ENCODE measurements at regions not wholly inside any gene's neighbourhood (a gene's known extent, or its start where the extent isn't known, plus 50 kb on each side); places are given as distances from the start of the nearest gene placed in this dataset.
A peak's percentile ranks its signal among the peaks of the same experiment; 100 is the strongest.

DNA sequence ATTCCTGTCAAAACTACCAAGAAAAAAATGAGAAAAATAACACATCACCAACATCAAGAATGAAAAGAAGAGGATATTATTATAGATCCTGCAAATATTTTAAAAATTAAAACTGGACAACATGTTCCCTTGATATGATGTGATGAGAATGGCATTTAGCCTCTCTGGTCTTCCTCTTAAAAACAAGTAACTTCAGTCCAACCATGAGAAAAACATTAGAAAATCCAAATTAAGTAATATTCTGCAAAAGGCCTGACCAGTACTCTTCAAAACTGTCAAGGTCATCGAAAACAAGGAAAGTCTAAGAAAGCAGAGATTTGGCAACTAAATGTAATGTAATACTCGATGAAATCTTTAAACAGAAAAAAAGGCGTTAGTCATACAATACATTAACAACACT, 167.1 kb upstream of the SNX2 start:
- 88 to 92% methylated on average over 3 of the region's 3 CpGs for WGBS, 2 donors
- Histone ChIP-seq H3K4me1 (ENCODE audit: control insufficient read depth in 5 of 5, insufficient read depth in 5 of 5, low read length in 5 of 5) (no peaks in the 10 kb centered on the region), H3K9me3 (ENCODE audit: control insufficient read depth in 4 of 4, insufficient read depth in 3 of 4, low read length in 3 of 4) (no peaks in the 10 kb centered on the region), H3K27me3 (ENCODE audit: control insufficient read depth in 3 of 3, insufficient read depth in 3 of 3, low read length in 2 of 3) (no peaks in the 10 kb centered on the region), H3K36me3 (ENCODE audit: control insufficient read depth in 4 of 4, insufficient read depth in 4 of 4, low read length in 4 of 4) (no peaks in the 10 kb centered on the region), H3K27ac (ENCODE audit: low read depth in 1 of 2, low read length in 1 of 2) (no peak overlapping the region), H3K9ac (ENCODE audit: insufficient read depth in 1 of 2, low read length in 2 of 2) (no peak overlapping the region), H3K4me3 (no peak overlapping the region)
- no peak for ATAC-seq (ENCODE audit: insufficient read depth, low FRiP score)
- DNase-seq, result no peak
- TF ChIP-seq, protein P1, sequence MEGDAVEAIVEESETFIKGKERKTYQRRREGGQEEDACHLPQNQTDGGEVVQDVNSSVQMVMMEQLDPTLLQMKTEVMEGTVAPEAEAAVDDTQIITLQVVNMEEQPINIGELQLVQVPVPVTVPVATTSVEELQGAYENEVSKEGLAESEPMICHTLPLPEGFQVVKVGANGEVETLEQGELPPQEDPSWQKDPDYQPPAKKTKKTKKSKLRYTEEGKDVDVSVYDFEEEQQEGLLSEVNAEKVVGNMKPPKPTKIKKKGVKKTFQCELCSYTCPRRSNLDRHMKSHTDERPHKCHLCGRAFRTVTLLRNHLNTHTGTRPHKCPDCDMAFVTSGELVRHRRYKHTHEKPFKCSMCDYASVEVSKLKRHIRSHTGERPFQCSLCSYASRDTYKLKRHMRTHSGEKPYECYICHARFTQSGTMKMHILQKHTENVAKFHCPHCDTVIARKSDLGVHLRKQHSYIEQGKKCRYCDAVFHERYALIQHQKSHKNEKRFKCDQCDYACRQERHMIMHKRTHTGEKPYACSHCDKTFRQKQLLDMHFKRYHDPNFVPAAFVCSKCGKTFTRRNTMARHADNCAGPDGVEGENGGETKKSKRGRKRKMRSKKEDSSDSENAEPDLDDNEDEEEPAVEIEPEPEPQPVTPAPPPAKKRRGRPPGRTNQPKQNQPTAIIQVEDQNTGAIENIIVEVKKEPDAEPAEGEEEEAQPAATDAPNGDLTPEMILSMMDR (IDR thresholded peaks at IDR 0.05; ENCODE audit: control extremely low read depth, extremely low read depth), result no peak

DNA sequence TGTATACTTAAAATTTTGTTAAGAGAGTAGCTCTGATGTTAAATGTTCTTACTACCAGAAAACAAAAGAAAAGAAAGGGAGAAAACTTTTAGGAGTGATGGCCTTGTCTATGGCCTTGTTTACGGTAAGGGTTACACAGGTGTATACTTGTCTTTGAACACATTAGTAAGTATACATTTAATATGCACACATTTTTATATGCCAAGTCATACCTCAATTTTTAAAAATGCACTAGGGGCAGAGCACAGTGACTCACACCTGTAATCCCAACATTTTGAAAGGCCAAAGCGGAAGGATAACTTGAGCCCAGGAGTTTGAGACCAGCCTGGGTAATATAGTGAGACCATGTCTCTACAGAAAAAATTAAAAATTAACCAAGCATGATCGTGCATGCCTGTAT, 166.7 kb upstream of the SNX2 start:
- Histone ChIP-seq H3K9ac (ENCODE audit: insufficient read depth in 1 of 2, low read length in 2 of 2) (no peak overlapping the region), H3K27ac (ENCODE audit: low read depth in 1 of 2, low read length in 1 of 2) (no peak overlapping the region), H3K36me3 (ENCODE audit: control insufficient read depth in 4 of 4, insufficient read depth in 4 of 4, low read length in 4 of 4) (no peaks in the 10 kb centered on the region), H3K4me1 (ENCODE audit: control insufficient read depth in 5 of 5, insufficient read depth in 5 of 5, low read length in 5 of 5) (no peaks in the 10 kb centered on the region), H3K27me3 (ENCODE audit: control insufficient read depth in 3 of 3, insufficient read depth in 3 of 3, low read length in 2 of 3) (no peaks in the 10 kb centered on the region), H3K4me3 (no peak overlapping the region), H3K9me3 (ENCODE audit: control insufficient read depth in 4 of 4, insufficient read depth in 3 of 4, low read length in 3 of 4) (no peaks in the 10 kb centered on the region)
- ATAC-seq (ENCODE audit: insufficient read depth, low FRiP score) (no peak), DNase-seq (no peak)
- TF ChIP-seq, protein P1 (IDR thresholded peaks at IDR 0.05; ENCODE audit: control extremely low read depth, extremely low read depth), result no peak
- WGBS, 2 donors, result 91 to 92% methylated on average over 3 of the region's 3 CpGs

DNA sequence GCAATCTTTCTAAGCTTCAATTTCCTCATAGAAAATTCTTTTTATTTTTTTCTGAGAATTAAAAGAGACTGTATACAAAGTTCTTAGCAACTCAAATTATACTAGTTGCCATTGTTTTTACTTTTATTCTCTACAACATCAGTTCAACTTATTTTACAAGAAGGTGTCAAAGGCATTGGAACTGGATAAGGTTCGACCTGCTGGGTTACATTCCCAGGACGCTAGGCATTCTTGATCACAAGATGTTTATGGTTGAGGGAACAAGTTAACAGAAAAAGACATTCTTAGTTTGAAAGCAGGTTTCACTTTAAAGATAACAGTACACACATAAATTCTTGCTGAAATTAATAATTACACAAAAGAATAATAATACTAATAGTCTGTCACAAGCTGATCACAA, 163.5 kb upstream of the SNX2 start:
- Histone ChIP-seq H3K27me3 (ENCODE audit: control insufficient read depth in 3 of 3, insufficient read depth in 3 of 3, low read length in 2 of 3) (no peaks in the 10 kb centered on the region), H3K4me3 (no peak overlapping the region), H3K4me1 (ENCODE audit: control insufficient read depth in 5 of 5, insufficient read depth in 5 of 5, low read length in 5 of 5) (no peaks in the 10 kb centered on the region), H3K9me3 (ENCODE audit: control insufficient read depth in 4 of 4, insufficient read depth in 3 of 4, low read length in 3 of 4) (no peaks in the 10 kb centered on the region), H3K36me3 (ENCODE audit: control insufficient read depth in 4 of 4, insufficient read depth in 4 of 4, low read length in 4 of 4) (no peaks in the 10 kb centered on the region), H3K27ac (ENCODE audit: low read depth in 1 of 2, low read length in 1 of 2) (no peak overlapping the region), H3K9ac (ENCODE audit: insufficient read depth in 1 of 2, low read length in 2 of 2) (no peak overlapping the region)
- DNase-seq (peak; percentile 14 to 46 (median 15)), ATAC-seq (ENCODE audit: insufficient read depth, low FRiP score) (no peak)
- WGBS, 2 donors, result 62 to 78% methylated on average over 2 of the region's 2 CpGs
- TF ChIP-seq, protein P1 (IDR thresholded peaks at IDR 0.05; ENCODE audit: control extremely low read depth, extremely low read depth), result no peak

DNA sequence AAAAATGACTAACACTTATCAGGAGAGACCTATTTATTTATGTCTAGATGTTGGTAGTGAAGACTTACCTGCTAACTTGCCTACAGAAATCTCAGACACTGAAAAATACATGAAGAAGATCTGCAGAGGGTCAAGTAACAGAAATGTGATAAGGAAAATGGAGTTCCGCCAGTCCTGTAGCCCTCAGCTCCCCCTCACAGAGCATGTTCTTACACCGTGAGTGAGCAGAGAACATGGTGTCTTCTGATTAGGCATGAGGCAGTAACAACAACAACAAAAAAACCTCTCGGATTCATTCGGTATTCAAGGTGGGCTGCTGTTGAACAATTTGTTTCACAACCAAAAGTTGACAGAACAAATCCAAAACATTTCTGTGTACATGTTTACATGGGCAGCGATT, 162.0 kb upstream of the SNX2 start:
- H3K27me3 ChIP-seq (ENCODE audit: control insufficient read depth in 3 of 3, insufficient read depth in 3 of 3, low read length in 2 of 3), result no peaks in the 10 kb centered on the region
- H3K27ac ChIP-seq (ENCODE audit: low read depth in 1 of 2, low read length in 1 of 2), result no peak overlapping the region
- no peaks in the 10 kb centered on the region for H3K4me1 ChIP-seq (ENCODE audit: control insufficient read depth in 5 of 5, insufficient read depth in 5 of 5, low read length in 5 of 5)
- no peaks in the 10 kb centered on the region for H3K36me3 ChIP-seq (ENCODE audit: control insufficient read depth in 4 of 4, insufficient read depth in 4 of 4, low read length in 4 of 4)
- no peaks in the 10 kb centered on the region for H3K9me3 ChIP-seq (ENCODE audit: control insufficient read depth in 4 of 4, insufficient read depth in 3 of 4, low read length in 3 of 4)
- 80 to 91% methylated on average over 5 of the region's 5 CpGs for WGBS, 2 donors
- no peak for ATAC-seq (ENCODE audit: insufficient read depth, low FRiP score)
- H3K9ac ChIP-seq (ENCODE audit: insufficient read depth in 1 of 2, low read length in 2 of 2), result no peak overlapping the region
- no peak overlapping the region for H3K4me3 ChIP-seq
- no peak for DNase-seq
- TF ChIP-seq, protein P1 (IDR thresholded peaks at IDR 0.05; ENCODE audit: control extremely low read depth, extremely low read depth), result no peak

Data from lung (tissue), 11 donors.